HG03064 (cell line): ENCODE measurements at regions not wholly inside any gene's neighbourhood (a gene's known extent, or its start where the extent isn't known, plus 50 kb on each side); places are given as distances from the start of the nearest gene placed in this dataset.

Source experiments
- ATAC-seq: cut with Tn5 transposase; IDR thresholded peaks from one replicate; pipeline ENCODE4 v1.9.1; 2021; ENCODE audit warnings: low read depth; ENCODE audit not compliant: unreplicated experiment

DNA sequence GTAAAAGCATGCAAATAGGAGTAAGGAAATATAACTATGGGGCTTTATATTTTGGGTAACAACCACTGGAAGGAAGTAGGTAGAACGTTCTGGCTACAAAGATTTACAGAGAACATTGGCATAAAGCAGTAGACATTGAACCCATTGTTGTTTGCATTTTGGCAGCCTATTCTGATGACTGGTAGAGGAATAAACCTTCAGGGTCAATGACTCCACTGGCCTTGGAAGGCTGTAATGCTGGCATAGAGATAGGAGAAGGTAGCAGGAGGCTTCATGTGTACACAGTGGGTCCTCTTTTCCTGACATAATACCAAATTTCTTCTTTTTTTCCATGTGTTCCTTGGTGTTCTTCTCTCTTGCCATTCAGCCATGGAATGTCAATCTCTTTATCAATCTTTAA, 462.8 kb upstream of the ZNF462 start:
- ATAC-seq = no peak

- no peak for ATAC-seq
Observed at GRCh38 chr9:106400950-106401349, 462.0 kb upstream of the ZNF462 start.

DNA sequence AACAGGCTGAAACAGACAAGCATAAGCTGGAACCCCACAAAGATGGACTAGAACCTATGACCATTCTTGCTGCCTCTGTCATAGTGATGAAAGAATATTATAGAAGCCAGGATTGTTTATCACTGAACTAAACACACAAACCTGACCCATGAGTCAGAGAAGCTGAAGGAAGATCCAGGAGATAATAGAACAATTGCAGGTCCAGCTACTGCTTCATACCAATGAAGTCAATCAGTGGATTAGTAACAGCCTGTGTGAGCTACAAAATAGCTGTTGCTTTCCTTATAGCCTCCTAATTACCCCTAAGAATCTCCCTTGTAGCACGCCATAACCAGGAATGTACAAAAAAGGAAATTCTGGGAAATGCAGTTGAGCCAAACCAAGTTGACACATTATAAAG, 459.9 kb upstream of the ZNF462 start:
- ATAC-seq = no peak

GRCh38 chr9:106404137-106404536, 458.8 kb upstream of the ZNF462 start:
- ATAC-seq = no peak

DNA sequence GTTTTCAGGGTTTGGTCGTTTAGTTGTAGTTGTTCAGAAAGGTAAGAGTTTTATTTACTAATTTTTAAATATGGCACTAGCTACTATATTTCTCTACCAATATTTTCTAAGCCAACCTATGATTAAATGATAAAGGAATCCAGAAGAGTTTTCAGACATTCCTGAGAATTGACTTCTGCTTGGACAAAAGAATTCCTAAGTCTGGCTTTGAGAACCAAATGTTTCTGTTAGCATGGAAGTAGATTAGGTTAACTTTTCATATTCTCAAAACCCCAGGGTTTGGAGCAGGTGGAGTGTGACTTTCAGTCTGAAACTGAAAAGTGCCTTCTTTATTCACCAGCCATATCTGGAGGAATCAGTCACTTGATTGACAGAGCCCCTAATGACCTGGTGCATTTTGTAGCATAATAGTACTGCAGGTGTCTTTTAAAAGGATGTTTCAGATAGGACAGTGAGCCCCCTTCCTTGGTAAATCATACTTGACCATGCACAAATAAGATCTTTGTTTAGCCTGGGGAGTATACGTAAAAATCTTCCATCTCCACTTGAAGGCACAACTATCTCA, 457.0 kb upstream of the ZNF462 start:
- ATAC-seq = no peak

DNA sequence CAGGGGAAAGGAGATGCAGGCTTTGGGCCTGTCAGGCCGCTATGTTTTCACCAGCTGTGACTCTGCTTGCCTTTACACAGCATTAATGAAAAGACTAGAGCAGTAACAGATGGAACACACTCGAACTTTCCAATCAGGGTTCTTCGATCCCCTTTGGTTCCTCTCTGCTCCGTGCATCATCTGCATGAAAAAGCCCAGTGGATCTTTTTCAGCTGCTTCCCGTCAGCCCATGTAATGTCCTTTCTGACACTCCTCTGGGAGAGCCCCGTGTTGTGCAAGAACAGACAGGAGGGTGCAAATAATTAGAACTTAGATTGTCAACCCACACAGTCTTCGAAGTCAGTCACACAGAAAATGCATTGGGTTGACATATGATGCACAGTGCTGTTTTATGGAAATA, 448.9 kb upstream of the ZNF462 start:
- ATAC-seq = no peak

GRCh38 chr9:106417685-106418084, 445.3 kb upstream of the ZNF462 start:
- no peak for ATAC-seq

DNA sequence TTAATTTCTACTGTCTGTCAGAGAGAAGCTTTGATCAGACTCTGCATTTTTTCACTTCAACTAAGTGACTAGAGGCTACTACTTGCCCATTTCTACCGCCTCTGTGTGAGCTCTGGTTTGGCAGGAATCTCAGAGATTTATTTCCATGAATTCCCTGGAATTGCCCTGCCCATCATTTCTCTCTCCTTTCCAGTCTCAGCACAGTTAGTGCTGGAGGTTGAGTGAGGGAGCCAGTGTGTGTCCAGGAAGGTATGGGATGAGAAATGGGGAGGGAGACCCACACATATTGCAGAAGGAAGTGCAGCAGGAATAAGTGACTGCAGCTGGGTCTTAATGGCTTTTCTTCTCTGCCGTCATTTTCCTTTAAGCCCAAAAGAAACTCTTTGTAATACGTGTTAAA, 443.1 kb upstream of the ZNF462 start:
- ATAC-seq = no peak

- ATAC-seq = peak; percentile 63
Observed at GRCh38 chr9:106420511-106420944, 442.4 kb upstream of the ZNF462 start.

DNA sequence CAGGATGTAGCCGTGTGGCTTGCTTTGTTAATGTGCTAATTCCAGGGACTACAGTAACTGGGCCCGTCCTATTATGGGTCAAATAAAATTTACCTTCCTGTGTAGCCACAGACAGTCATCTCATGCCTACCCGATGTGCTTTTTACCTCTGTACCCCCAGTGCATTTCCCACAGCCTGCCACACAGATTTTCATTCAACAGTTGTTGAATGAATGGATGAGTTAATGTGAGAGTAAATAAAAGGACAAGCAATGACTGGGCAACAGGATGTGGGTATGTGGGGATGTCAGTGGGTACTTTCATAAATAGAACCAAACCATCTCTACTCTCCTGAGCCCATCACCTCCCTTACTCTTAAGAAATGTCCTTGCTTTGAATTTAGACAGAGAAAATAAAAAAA, 441.2 kb upstream of the ZNF462 start:
- ATAC-seq = peak; percentile 50

GRCh38 chr9:106423575-106423974, 439.4 kb upstream of the ZNF462 start:
- no peak for ATAC-seq

DNA sequence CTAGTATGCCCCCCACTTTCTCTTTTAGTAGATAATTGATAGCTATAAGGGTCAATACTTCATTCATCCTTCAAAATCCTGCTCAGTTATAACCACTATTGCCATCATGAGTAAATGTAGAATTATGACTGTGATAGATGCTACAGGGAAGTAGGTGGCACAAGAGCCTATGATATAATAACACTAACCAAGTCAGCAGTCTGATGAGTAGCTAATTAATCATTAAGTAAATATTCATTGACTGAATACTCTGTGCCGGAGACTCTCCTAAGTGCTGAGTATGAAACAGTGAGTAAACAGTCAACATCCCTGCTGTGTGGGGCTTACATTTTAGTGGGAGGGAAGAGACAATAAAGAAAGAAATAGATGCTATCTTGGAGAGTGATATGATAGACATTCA, 430.3 kb upstream of the ZNF462 start:
- ATAC-seq = no peak

- ATAC-seq = no peak
Observed at GRCh38 chr9:106438928-106439327, 424.0 kb upstream of the ZNF462 start.

GRCh38 chr9:106441283-106441682, 421.7 kb upstream of the ZNF462 start:
- ATAC-seq = no peak

GRCh38 chr9:106443520-106443919, 419.4 kb upstream of the ZNF462 start:
- no peak for ATAC-seq

DNA sequence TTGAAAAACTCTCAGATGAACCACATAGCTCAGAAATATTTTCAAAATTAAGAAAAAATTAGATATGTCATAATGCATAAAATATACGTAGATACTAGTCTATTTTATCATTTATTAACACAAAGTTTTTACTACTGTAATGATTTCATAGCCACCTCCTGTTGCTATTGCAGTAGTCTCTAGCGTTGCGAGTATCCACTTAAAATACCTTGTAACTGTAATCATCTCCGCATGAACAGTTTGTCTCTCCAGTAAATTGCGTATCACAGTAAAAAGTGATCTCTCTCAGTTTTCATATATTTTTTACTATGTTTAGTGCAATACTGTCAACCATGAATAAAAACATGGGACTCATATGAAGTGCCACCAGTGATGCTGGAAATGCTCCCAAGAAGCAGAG, 417.9 kb upstream of the ZNF462 start:
- ATAC-seq = no peak

DNA sequence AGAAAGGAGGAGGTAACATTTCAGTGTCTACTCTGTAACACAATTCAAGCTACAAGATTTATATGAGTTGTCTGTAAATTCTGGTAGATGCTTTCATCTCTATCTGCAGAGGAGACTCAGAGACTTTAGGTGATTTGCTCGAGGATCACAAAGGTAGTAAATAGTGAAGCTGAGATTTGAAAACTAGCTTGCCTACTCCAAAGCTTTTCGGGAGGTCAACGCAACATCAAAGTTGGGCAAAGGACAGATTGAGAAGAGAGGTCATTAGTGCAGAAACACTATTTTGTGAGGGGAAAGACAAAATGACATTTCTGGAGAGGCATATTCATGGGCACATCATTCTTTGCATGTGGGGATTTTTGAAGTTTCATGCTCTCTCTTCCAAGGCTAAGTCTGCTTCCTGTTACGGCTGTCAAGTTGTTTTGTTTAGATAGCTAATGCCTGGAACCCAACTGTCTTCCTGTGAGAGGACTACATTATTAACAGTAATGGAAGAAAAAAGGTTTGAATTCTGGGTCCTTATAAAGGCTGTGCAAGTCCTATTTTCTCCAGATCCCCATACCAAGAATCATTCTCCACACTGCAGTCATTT, 413.5 kb upstream of the ZNF462 start:
- no peak for ATAC-seq

DNA sequence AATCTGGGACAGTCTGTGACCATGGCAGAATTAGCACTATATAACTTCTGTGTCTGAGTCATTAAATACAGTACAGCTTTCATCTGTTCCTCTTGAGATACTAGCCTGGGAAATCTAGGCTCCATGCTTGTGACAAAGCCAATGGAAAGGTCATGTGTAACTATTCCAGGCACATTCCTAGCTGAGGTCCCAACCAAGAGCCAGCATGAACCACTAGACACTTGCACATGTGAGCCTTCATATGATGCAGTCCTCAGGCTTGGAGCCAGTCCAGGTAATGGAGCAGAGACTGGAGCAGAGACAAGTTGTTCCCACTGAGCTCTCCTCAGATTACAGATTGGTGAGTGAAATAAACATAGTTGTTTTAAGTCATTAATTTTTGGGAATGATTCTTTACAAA, 412.4 kb upstream of the ZNF462 start:
- ATAC-seq = no peak

GRCh38 chr9:106451223-106451622, 411.7 kb upstream of the ZNF462 start:
- ATAC-seq = no peak

GRCh38 chr9:106456581-106456980, 406.4 kb upstream of the ZNF462 start:
- no peak for ATAC-seq

GRCh38 chr9:106467113-106467864, 395.7 kb upstream of the ZNF462 start:
- no peak for ATAC-seq

- ATAC-seq = no peak
Observed at GRCh38 chr9:106467865-106468164, 395.2 kb upstream of the ZNF462 start.
